Endothelial cell of umbilical vein (primary cell): ENCODE measurements at regions not wholly inside any gene's neighbourhood (a gene's known extent, or its start where the extent isn't known, plus 50 kb on each side); places are given as distances from the start of the nearest gene placed in this dataset.

Experiments
- BruUV-seq: library from RNA; stranded (reverse); fragments of 400-500 nt; replicated peaks from 2 replicates; lab custom pipeline; 2021; lab: Mats Ljungman, UMichigan
- CTCF ChIA-PET: fragments of 300-600, 350-600 bp; sonication (Branson Sonifier 250); formaldehyde crosslinking; loops from one replicate; lab custom pipeline; 2021; ENCODE audit warnings: antibody characterized with exemption, inconsistent platforms; lab: Charles Lee
- POLR2A ChIA-PET: fragments of 300-600, 350-600 bp; sonication (Branson Sonifier 250); formaldehyde crosslinking; loops from one replicate; lab custom pipeline; 2021; ENCODE audit warnings: antibody characterized with exemption, inconsistent platforms; lab: Charles Lee
- DNase-seq: peaks from one replicate; pipeline ENCODE4 v3.0.0-alpha.2; 2011; ENCODE audit warnings: low read depth, low spot score
- FAIRE-seq: peaks from 2 replicates; lab custom pipeline; 2011; peaks lifted over from hg19 to GRCh38; lab: Jason Lieb, UNC
- H2AFZ ChIP-seq: 2 replicates; pipeline ENCODE4 v1.6.0; 2012; ENCODE audit warnings: low read depth, low read length, control low read depth, inconsistent platforms
- H3K27ac ChIP-seq: 2 replicates; pipeline ENCODE4 v1.5.1; 2011; ENCODE audit warnings: low read depth, mild to moderate bottlenecking, control low read depth, low read length, moderate library complexity; ENCODE audit not compliant: insufficient read depth
- H3K27me3 ChIP-seq, 2 experiments: 2 replicates each; pipeline versions ENCODE4 v1.6.0 to v1.6.1; 2011; ENCODE audit warnings: low read length in 2 of 2, mixed read lengths in 1 of 2; ENCODE audit not compliant: control insufficient read depth in 2 of 2, insufficient read depth in 2 of 2
- H3K36me3 ChIP-seq, 2 experiments: 2 replicates in 1 of 2; 3 replicates in 1 of 2; pipeline ENCODE4 v1.5.1; 2011; ENCODE audit warnings: low read length in 2 of 2, mild to moderate bottlenecking in 1 of 2, moderate library complexity in 1 of 2; ENCODE audit not compliant: control insufficient read depth in 2 of 2, insufficient read depth in 2 of 2; ENCODE audit errors: extremely low read depth in 1 of 2
- H3K4me1 ChIP-seq: 3 replicates; pipeline ENCODE4 v1.5.1; 2011; ENCODE audit warnings: mild to moderate bottlenecking, low read length; ENCODE audit not compliant: control insufficient read depth, insufficient read depth; ENCODE audit errors: extremely low read depth
- H3K4me2 ChIP-seq: 2 replicates; pipeline ENCODE4 v1.6.1; 2011; ENCODE audit warnings: low read length, control low read depth, mixed read lengths; ENCODE audit not compliant: insufficient read depth
- H3K4me3 ChIP-seq, 3 experiments: fragments of 200-600 bp in 1 of 3; sonication (generic), shearing (Covaris generic) in 1 of 3; replicated peaks in 1 of 3; 2 replicates each; pipeline ENCODE4 v1.5.1; 2011 to 2016; ENCODE audit warnings: control low read depth in 3 of 3, low read length in 3 of 3, mild to moderate bottlenecking in 2 of 3, inconsistent platforms in 1 of 3, low read depth in 1 of 3, moderate library complexity in 1 of 3; ENCODE audit not compliant: insufficient read depth in 1 of 3
- H3K79me2 ChIP-seq: 2 replicates; pipeline ENCODE4 v1.6.0; 2012; ENCODE audit warnings: low read length, inconsistent platforms; ENCODE audit not compliant: control insufficient read depth, insufficient read depth
- H3K9ac ChIP-seq: replicated peaks from 2 replicates; pipeline ENCODE3; 2011; ENCODE audit warnings: low read length, control low read depth; ENCODE audit not compliant: insufficient read depth; ENCODE audit errors: extremely low read depth
- H3K9me1 ChIP-seq: replicated peaks from 3 replicates; pipeline ENCODE4 v1.6.0; 2011; ENCODE audit warnings: mild to moderate bottlenecking, low read length; ENCODE audit not compliant: control insufficient read depth, insufficient read depth; ENCODE audit errors: extremely low read depth
- H3K9me3 ChIP-seq: replicated peaks from 2 replicates; pipeline ENCODE4 v1.5.1; 2012; ENCODE audit warnings: low read length, inconsistent platforms; ENCODE audit not compliant: control insufficient read depth, insufficient read depth
- H4K20me1 ChIP-seq: replicated peaks from 2 replicates; pipeline ENCODE3; 2011; ENCODE audit warnings: mild to moderate bottlenecking, low read length; ENCODE audit not compliant: control insufficient read depth, insufficient read depth; ENCODE audit errors: extremely low read depth
- FOS ChIP-seq: IDR thresholded peaks from 2 replicates; pipeline ENCODE4 v1.6.1; 2011; ENCODE audit warnings: mild to moderate bottlenecking, low read length, moderate library complexity, borderline replicate concordance; ENCODE audit not compliant: insufficient read depth
- GATA2 ChIP-seq: IDR thresholded peaks from 2 replicates; pipeline ENCODE4 v1.7.0; 2011; ENCODE audit warnings: low read depth, mild to moderate bottlenecking, moderate library complexity, mixed read lengths, low read length; ENCODE audit not compliant: insufficient read length, insufficient read depth
- MYC ChIP-seq: IDR thresholded peaks from one replicate; pipeline ENCODE4 v1.6.1; 2011; ENCODE audit warnings: mild to moderate bottlenecking, low read depth, low read length
- POLR2AphosphoS5 ChIP-seq: IDR thresholded peaks from 2 replicates; pipeline ENCODE4 v1.6.1; 2012; ENCODE audit warnings: low read depth, mild to moderate bottlenecking, control low read depth, low read length, moderate library complexity; ENCODE audit not compliant: insufficient read depth
- dilution Hi-C: fragments of 300-500 bp; cut with MboI; formaldehyde crosslinking; loops from one replicate; pipeline ENCODE4 v1.15.0; 2019; ENCODE audit warnings: low sequenced_read_pairs; ENCODE audit not compliant: extremely low pct_ligation_motif_present
- intact Hi-C: fragments of 100-400 bp; cut with micrococcal nuclease; formaldehyde crosslinking; loops from one replicate; pipeline ENCODE4 v1.10.0; 2022
- TF ChIP-seq, protein P1 (sequence below), 2 donors: IDR thresholded peaks; 1 replicate in 1 of 2; 2 replicates in 1 of 2; pipeline ENCODE4 v1.5.1; 2011; ENCODE audit warnings: low read length in 2 of 2, mild to moderate bottlenecking in 2 of 2, moderate library complexity in 2 of 2, control low read depth in 1 of 2, inconsistent platforms in 1 of 2, low read depth in 1 of 2; ENCODE audit not compliant: insufficient read depth in 1 of 2; ENCODE audit errors: extremely low read depth in 1 of 2
- TF ChIP-seq, protein P2 (sequence below): IDR thresholded peaks from 2 replicates; pipeline ENCODE4 v1.6.1; 2011; ENCODE audit not compliant: insufficient read depth, insufficient read length

DNA sequence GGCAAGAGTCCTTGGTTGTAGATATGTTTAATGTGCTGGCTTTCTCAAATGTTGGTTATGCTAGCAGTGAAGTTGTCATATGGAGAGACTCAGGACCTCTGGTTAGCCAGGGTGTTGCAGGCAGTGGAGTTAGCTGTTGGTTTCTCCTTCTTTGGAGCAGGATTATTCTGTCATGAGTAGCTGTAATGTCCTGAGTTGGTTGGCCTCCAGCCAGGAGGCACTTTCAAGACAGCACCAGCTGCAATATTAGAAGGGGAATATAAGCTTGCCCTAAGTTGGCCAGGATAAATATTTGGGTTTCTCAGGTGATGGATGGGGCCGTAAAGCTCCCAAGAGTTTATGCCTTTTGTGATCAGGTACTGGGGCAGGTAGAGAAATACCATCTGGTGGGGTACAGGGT lies 65.5 kb downstream of the MSTN start:
- no TSS peak for BruUV-seq
- no peak for TF ChIP-seq GATA2
- no peak for TF ChIP-seq POLR2AphosphoS5
- TF ChIP-seq FOS: no peak
- TF ChIP-seq, protein P1, sequence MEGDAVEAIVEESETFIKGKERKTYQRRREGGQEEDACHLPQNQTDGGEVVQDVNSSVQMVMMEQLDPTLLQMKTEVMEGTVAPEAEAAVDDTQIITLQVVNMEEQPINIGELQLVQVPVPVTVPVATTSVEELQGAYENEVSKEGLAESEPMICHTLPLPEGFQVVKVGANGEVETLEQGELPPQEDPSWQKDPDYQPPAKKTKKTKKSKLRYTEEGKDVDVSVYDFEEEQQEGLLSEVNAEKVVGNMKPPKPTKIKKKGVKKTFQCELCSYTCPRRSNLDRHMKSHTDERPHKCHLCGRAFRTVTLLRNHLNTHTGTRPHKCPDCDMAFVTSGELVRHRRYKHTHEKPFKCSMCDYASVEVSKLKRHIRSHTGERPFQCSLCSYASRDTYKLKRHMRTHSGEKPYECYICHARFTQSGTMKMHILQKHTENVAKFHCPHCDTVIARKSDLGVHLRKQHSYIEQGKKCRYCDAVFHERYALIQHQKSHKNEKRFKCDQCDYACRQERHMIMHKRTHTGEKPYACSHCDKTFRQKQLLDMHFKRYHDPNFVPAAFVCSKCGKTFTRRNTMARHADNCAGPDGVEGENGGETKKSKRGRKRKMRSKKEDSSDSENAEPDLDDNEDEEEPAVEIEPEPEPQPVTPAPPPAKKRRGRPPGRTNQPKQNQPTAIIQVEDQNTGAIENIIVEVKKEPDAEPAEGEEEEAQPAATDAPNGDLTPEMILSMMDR (IDR thresholded peaks at IDR 0.05; ENCODE audit: extremely low read depth in 1 of 2, insufficient read depth in 1 of 2, low read depth in 1 of 2, low read length in 2 of 2): no peak
- TF ChIP-seq MYC: no peak
- TF ChIP-seq, protein P2, sequence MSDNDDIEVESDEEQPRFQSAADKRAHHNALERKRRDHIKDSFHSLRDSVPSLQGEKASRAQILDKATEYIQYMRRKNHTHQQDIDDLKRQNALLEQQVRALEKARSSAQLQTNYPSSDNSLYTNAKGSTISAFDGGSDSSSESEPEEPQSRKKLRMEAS: no peak
- Histone ChIP-seq H3K9me3 (no peaks in the 10 kb centered on the region), H3K36me3 (no peaks in the 10 kb centered on the region), H3K4me2 (no peak overlapping the region), H3K9me1 (no peaks in the 10 kb centered on the region), H3K4me3 (no peak overlapping the region), H4K20me1 (no peaks in the 10 kb centered on the region), H3K27me3 (peaks cover 3 to 7% of the 10 kb centered on the region in 2 experiments), H3K27ac (no peak overlapping the region), H3K4me1 (no peaks in the 10 kb centered on the region), H2AFZ (no peak overlapping the region), H3K79me2 (no peaks in the 10 kb centered on the region), H3K9ac (no peak overlapping the region)
- DNase-seq: no peak
- intact Hi-C loops: no loop called here
- POLR2A ChIA-PET: no interaction called here
- no peak for FAIRE-seq
- dilution Hi-C loops: no loop called here
- CTCF ChIA-PET: interaction anchor here (1.1 to 2.3 kb wide), 3 partner anchors 12 to 336 kb away, joined by 3 to 9 read pairs (median 6); no protein-coding TSS in a partner anchor
